Fibroblast of gingiva (primary cell): ENCODE measurements at regions not wholly inside any gene's neighbourhood (a gene's known extent, or its start where the extent isn't known, plus 50 kb on each side); places are given as distances from the start of the nearest gene placed in this dataset.
A peak's percentile ranks its signal among the peaks of the same experiment; 100 is the strongest.

Source experiments
- DNase-seq: peaks from one replicate; pipeline ENCODE4 v3.0.0-alpha.2; 2011; ENCODE audit warnings: low read depth

GRCh38 chr9:73558471-73558870 is 406.8 kb downstream of the ANXA1 start:
- DNase-seq, result no peak

DNA sequence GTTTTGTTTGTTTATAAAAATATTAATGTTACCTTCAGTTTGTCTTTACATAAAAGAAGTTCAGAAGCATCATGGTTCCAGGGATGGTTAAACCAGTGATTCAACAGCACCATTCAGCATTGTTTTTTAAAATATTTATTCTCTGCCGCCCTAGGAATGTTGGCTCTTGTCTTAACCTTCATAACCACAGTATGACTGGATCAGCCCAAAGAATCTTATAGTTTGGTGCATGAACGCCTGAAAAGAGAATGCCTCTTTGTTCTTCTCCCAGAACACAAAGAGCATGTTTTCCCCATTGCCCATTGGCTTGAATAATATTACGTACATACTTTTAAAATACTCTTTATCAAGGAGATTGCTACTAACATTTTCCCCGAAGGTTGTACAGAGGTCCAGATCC is 413.4 kb downstream of the ANXA1 start:
- DNase-seq, result peak; percentile 6

DNA sequence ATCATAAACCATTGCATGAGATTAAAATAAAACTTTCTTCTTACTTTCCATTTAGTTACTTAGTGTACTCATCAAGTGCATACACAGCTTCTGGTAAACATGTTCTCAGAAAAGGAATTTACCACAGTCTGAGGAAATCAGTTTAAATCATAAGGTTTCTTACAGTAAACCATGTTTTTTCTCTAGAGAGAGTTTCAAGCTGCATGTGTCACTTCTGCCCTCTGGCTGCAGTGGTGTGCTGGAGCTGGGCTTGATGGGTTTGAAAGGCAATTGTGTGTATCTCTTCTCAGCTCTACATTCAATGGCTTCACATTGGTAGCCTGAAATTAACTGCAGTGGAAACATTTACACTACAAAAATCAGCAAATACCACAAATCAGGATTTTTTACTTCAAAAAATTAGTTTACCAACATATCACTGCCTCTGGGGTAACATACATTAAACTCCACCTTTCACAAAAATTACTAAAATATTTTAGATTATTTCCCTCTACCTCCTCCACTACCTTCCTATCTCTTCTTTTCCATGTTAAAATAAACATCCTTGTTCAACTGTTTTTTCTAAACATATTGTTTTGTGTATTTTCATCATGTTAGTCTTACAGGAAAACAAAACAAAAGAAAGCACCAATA is 414.3 kb downstream of the ANXA1 start:
- peak; percentile 74 for DNase-seq

- no peak for DNase-seq
Observed at GRCh38 chr9:73566627-73567026, 415.0 kb downstream of the ANXA1 start.

GRCh38 chr9:73573235-73573634 is 421.6 kb downstream of the ANXA1 start:
- DNase-seq, result no peak

GRCh38 chr9:73575101-73576060 is 423.7 kb downstream of the ANXA1 start:
- no peak for DNase-seq

DNA sequence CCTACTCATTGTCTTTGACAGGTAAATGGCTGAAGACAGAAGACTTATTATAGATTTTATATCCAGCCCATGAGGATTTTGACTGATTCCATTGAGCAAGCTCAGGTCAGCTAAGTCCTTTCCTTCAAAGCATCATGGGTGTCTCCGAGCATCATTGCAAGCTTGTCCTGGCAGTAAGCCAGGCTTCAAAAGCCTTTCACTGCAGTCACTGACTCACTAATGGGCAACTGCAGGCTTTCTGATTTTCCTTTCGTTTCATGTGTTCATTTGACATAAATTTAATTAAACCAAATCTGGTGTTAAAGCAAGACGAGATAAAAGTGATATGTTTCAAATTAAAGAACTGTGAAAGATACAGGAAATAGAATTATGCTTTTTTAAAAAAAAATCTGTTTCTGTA is 426.2 kb downstream of the ANXA1 start:
- peak; percentile 21 for DNase-seq

DNA sequence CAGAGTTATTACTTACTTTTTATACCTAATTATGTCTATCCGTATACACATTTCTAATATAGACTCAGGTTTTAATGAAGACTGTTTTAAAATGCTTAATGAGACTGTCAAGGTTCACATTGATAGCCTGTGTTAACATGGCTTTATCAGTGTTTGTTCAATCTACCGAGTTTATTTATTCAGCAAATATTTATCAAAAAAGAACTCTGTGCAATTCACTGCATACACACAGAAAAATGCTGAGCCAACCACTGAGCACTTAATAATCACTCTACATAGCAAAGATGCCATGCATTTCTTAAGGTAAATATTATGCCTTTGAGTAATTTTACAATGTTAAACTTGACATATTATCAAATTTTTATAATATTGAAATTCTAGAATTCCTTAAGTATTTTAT is 428.2 kb downstream of the ANXA1 start:
- DNase-seq, result no peak

- peak; percentile 34 for DNase-seq
Observed at GRCh38 chr9:73583576-73583975, 431.9 kb downstream of the ANXA1 start.

- DNase-seq, result no peak
Observed at GRCh38 chr9:73595036-73595545, 443.4 kb downstream of the ANXA1 start.

DNA sequence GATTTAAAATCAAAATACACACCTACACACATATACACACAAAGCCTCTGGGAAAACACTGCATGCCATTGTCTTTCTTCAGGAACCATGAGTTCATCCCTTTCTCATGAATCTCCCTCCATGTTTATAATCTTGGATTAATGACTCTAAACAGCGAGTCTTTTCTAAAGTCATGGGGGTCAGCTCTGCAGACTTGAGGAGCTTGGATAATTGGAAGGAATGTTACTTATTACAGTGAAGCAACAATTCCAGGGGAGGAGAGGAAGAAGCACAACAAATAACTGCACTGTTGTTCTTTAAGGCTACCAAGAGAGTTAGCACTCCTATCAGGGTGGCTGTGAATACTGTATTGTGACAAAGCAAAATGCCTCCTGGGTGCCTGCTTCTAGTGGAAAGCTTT is 444.7 kb downstream of the ANXA1 start:
- DNase-seq, result no peak

DNA sequence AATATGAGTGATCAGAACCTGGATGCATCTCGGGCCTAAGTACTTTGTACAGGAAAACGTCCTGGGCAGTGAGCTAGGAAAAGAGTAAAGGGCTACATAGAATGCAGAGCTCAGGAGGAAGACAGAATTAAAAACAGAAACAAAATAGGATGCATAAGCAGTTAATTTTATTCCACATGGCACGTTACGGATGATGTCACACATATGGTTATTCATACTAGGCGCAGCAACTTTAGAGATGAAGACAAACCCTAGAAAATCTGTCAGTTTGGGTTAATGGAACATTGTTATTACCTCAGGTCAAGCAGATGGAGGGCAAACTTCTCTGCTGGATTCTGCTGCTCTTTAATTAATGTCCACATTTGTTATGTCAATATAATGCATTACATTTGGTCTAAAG is 445.4 kb downstream of the ANXA1 start:
- no peak for DNase-seq

- no peak for DNase-seq
Observed at GRCh38 chr9:73597771-73598170, 446.1 kb downstream of the ANXA1 start.

GRCh38 chr9:73609381-73609780 is 457.7 kb downstream of the ANXA1 start:
- no peak for DNase-seq

DNA sequence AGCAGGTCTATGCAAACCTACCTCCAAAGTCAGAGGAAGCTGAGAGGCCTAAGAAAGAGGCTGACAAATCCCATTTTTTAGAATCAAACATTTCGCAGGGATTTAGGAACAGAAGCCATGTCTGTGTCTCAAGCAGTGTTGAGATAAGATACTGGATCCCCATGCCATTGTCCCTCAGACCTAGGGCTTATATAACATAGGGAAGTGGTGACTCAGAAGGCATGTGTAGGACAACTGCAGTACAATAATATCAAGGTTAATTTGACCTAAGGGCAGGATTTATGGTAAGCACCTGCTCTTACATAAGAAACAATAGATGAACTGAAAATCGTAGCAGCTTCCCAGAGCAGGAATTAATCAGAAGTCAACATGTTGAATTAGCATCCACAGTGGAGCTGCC is 459.4 kb downstream of the ANXA1 start:
- DNase-seq, result no peak

DNA sequence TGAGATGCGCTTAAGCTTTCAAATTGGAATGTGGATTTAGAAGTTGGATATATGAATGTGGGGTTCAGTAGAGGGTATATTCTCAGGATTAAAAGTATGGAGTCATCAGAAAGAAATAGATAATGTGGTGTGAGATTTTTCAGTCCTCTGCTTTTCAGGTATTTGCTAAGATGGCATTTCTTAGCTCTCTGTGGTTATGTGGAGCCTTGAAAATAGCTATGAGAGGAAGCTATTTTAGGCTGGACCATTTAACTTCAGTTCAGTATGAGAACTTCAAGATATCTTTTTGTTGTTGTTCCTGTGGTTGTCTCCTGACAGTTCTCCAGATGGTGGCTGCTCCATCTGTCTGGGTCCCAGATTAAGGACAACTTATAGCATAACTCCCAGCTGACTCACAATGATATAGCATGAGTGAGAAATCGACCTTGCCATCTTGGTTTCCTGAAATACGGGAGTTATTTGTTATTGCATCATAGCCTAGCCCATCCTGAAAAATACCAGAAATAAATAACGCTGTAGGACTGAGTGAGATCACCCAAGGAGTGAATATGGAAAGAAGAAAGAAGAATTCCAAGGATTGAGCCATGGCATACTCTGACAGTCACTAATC is 461.5 kb downstream of the ANXA1 start:
- DNase-seq, result no peak

- DNase-seq, result no peak
Observed at GRCh38 chr9:73615557-73615956, 463.9 kb downstream of the ANXA1 start.

DNA sequence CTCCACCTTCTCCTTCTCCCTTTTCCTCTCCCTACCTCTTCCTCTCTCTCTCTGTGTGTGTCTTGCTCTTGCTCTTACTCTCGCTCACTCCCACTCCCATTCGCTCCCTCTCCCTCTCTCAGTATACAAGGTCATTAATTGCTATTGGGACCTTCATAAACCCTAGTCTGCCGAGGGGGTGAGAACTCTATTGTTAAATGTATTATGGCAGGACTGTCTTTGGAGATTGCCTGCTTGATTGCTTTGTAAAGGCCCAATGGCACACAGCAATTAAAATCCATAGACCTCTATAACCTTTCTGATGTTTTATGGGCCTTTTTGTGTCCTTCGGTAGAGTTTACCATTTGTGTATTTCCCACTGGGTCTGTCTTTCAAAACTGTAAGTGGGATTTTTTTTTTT is 465.9 kb downstream of the ANXA1 start:
- DNase-seq, result no peak

DNA sequence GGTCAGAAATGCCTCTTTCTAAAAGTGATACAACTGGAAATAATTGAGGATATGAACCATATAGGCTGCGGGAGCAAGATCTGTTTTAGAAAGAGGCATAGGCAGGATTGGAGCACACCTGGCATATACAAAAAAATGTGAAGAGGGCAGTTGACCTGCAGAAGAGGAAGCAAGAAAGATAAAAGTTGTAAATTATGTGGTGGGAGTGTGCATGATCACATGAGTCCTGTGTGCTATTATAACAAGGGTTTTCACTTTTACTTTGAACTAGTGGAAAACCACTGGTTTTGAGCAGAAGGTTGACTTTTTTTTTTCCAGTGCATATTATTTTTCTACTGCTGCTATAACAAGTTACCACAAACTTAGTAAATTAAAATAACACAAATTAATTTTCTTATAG is 489.3 kb downstream of the ANXA1 start:
- DNase-seq, result no peak

DNA sequence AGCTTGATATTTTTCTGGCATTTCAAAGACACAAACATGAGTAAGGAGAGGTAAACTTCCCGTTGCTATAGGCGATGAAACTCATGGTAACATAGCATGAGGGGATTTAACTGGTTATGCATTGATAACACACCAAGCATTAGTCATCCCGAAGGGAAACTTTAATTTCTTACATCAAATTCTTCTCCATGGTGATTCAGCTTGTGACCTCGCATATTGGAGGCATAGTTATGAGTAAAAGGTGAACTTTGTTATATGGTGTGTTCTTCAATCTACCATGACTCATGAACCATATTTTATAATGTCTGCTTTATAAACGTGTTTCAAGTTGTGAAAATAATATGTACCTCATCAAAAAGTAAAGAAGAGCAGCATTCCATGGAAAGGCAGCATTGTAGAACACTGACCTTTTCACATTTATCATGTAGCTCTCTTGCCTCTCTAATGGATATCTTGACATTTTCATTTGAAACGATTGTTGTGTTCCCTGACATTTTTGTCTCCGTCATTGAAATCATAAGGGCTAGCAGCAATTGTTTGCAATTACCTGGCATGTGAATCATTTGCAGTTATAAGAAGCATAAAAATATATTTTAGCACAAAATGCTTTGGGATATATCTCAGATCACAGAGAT is 491.8 kb downstream of the ANXA1 start:
- DNase-seq, result peak; percentile 3

- DNase-seq, result no peak
Observed at GRCh38 chr9:73647560-73647959, 495.9 kb downstream of the ANXA1 start.

- no peak for DNase-seq
Observed at GRCh38 chr9:73649552-73649951, 497.9 kb downstream of the ANXA1 start.
